ENCODE measurements at regions not wholly inside any gene's neighbourhood (a gene's known extent, or its start where the extent isn't known, plus 50 kb on each side); places are given as distances from the start of the nearest gene placed in this dataset.

GRCh38 chr2:341912-342311 lies 54.0 kb upstream of the ALKAL2 start:
- no peak for DNase-seq (ENCODE audit: low spot score)
- POLR2A ChIA-PET (ENCODE audit: low non-redundant PET), result no interaction called here
- CTCF ChIA-PET, result interaction anchor here (0.7 kb wide), 1 partner anchor 309 kb away, joined by 3 read pairs; no protein-coding TSS in a partner anchor
- no peak overlapping the region for H3K27ac ChIP-seq
- TF ChIP-seq CTCF (conservative IDR thresholded peaks at IDR 0.05; ENCODE audit: low read depth), result no peak

- no peak overlapping the region for H3K27ac ChIP-seq
- DNase-seq (ENCODE audit: low spot score), result no peak
- TF ChIP-seq CTCF (conservative IDR thresholded peaks at IDR 0.05; ENCODE audit: low read depth), result no peak
- CTCF ChIA-PET, result no interaction called here
- POLR2A ChIA-PET (ENCODE audit: low non-redundant PET), result no interaction called here
Observed at GRCh38 chr2:341017-341542, 53.2 kb upstream of the ALKAL2 start.
